Natural killer cell (primary cell): ENCODE measurements at regions not wholly inside any gene's neighbourhood (a gene's known extent, or its start where the extent isn't known, plus 50 kb on each side); places are given as distances from the start of the nearest gene placed in this dataset.

Experiments
- ATAC-seq, 3 donors: fragments of 150-1000 bp in 2 of 3; fragments of 200-7000 bp in 1 of 3; cut with Tn5 transposase; 1 replicate in 1 of 3; 2 replicates in 2 of 3; pipeline ENCODE4 v1.10.0; 2021; ENCODE audit warnings: mild to moderate bottlenecking in 2 of 3, moderate library complexity in 2 of 3
- DNase-seq, 2 donors: peaks; one replicate each; pipeline versions ENCODE4 v3.0.0 to v3.0.0-alpha.2; 2013 to 2021; ENCODE audit warnings: mixed read lengths in 1 of 2
- H3K27ac ChIP-seq: one replicate; pipeline ENCODE4 v1.5.1; 2013; ENCODE audit warnings: mild to moderate bottlenecking, low read length
- H3K27me3 ChIP-seq: one replicate; pipeline ENCODE4 v1.6.1; 2013; ENCODE audit warnings: low read length; ENCODE audit not compliant: control insufficient read depth, insufficient read depth
- H3K36me3 ChIP-seq: one replicate; pipeline ENCODE4 v1.6.1; 2013; ENCODE audit warnings: low read length; ENCODE audit not compliant: control insufficient read depth, insufficient read depth
- H3K4me1 ChIP-seq: one replicate; pipeline ENCODE4 v1.6.1; 2013; ENCODE audit warnings: low read length; ENCODE audit not compliant: control insufficient read depth, insufficient read depth
- H3K4me3 ChIP-seq: one replicate; pipeline ENCODE4 v1.5.1; 2013; ENCODE audit warnings: low read length
- H3K9me3 ChIP-seq: one replicate; pipeline ENCODE4 v1.6.1; 2013; ENCODE audit warnings: low read length; ENCODE audit not compliant: control insufficient read depth, insufficient read depth
- H3K27ac Mint-ChIP-seq, 2 donors: one replicate each; pipeline ENCODE4 v1.8.0; 2022; ENCODE audit warnings: mild to moderate bottlenecking in 2 of 2, mixed read lengths in 2 of 2, moderate library complexity in 1 of 2
- H3K27me3 Mint-ChIP-seq, 2 donors: one replicate each; pipeline ENCODE4 v1.8.0; 2022; ENCODE audit warnings: low read depth in 2 of 2, mixed read lengths in 2 of 2
- H3K36me3 Mint-ChIP-seq: one replicate; pipeline ENCODE4 v1.8.0; 2022; ENCODE audit warnings: mixed read lengths
- H3K4me1 Mint-ChIP-seq, 2 donors: one replicate each; pipeline ENCODE4 v1.8.0; 2022; ENCODE audit warnings: mixed read lengths in 2 of 2
- H3K4me3 Mint-ChIP-seq: one replicate; pipeline ENCODE4 v1.8.0; 2022; ENCODE audit warnings: mild to moderate bottlenecking, moderate library complexity, mixed read lengths
- H3K9me3 Mint-ChIP-seq, 2 donors: one replicate each; pipeline ENCODE4 v1.8.0; 2022; ENCODE audit warnings: mixed read lengths in 2 of 2
- WGBS: methylation state at CpG from one replicate; pipeline ENCODE4 v1.1.7; 2013; ENCODE audit warnings: missing lambda C conversion rate; ENCODE audit not compliant: insufficient coverage; 5-methylcytosine and 5-hydroxymethylcytosine counted together
- intact Hi-C: fragments of 100-400 bp; cut with micrococcal nuclease; formaldehyde crosslinking; loops from one replicate; pipeline ENCODE4 v1.14.2; 2022
- TF ChIP-seq, protein P1 (sequence below): fragments of 200-600 bp; IDR thresholded peaks from one replicate; pipeline ENCODE4 v1.8.0; 2022; ENCODE audit warnings: antibody characterized with exemption

DNA sequence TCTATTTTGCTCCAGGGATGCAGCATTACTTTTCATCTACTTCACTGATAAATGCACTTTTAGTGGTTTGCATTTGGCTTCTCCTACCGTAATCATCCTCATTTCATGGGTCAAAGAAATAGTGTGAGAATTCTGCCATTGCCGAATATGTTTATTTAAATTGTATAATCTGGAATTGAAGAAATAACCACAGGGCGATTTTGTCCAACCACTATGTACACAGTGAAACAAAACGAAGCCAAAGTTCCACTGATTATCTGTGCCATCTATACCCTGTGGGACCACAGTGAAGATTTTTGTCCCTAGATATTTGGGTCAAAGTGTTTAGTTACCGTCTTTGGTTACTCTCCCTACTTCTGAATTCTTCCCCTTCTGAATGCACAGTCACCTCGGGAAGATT, 888.6 kb upstream of the NRXN1 start:
- peaks cover 16 to 25% of the 10 kb centered on the region in 2 donors for H3K9me3 Mint-ChIP-seq

DNA sequence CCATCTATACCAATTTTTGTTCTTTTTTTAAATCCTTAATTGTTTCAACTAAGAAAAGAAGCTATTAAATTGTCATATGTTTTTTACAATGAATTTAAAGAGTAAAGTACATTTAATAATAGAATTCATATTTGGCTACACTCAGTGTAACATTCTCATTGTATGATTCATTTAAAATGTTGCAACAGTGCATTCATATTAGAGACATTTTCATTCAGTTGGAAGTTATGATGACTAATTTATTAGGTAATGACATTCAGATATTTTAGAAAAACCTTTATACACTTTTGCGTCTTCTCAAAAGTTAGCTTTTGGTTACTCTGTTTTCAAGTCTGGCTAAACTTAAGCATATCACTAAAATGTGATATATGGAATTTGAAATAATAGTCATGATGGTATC, 887.5 kb upstream of the NRXN1 start:
- H3K4me1 Mint-ChIP-seq = no peaks in the 10 kb centered on the region
- peaks cover 18 to 30% of the 10 kb centered on the region in 2 donors for H3K9me3 Mint-ChIP-seq
- Histone ChIP-seq H3K9me3 (no peaks in the 10 kb centered on the region), H3K4me1 (no peaks in the 10 kb centered on the region), H3K4me3 (no peak overlapping the region), H3K36me3 (no peaks in the 10 kb centered on the region), H3K27me3 (no peaks in the 10 kb centered on the region), H3K27ac (no peak overlapping the region)
- DNase-seq (no peak), ATAC-seq (no peak)
- H3K4me3 Mint-ChIP-seq = no peak overlapping the region
- no peak overlapping the region for H3K27ac Mint-ChIP-seq
- H3K27me3 Mint-ChIP-seq = no peaks in the 10 kb centered on the region
- H3K36me3 Mint-ChIP-seq = peaks cover 4% of the 10 kb centered on the region
- TF ChIP-seq, protein P1, sequence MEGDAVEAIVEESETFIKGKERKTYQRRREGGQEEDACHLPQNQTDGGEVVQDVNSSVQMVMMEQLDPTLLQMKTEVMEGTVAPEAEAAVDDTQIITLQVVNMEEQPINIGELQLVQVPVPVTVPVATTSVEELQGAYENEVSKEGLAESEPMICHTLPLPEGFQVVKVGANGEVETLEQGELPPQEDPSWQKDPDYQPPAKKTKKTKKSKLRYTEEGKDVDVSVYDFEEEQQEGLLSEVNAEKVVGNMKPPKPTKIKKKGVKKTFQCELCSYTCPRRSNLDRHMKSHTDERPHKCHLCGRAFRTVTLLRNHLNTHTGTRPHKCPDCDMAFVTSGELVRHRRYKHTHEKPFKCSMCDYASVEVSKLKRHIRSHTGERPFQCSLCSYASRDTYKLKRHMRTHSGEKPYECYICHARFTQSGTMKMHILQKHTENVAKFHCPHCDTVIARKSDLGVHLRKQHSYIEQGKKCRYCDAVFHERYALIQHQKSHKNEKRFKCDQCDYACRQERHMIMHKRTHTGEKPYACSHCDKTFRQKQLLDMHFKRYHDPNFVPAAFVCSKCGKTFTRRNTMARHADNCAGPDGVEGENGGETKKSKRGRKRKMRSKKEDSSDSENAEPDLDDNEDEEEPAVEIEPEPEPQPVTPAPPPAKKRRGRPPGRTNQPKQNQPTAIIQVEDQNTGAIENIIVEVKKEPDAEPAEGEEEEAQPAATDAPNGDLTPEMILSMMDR = no peak
- intact Hi-C loops = no loop called here
- no CpG with 5 or more reads among the region's 1 CpG for WGBS

More for the DNA sequence above, 888.6 kb upstream of the NRXN1 start:
- no peaks in the 10 kb centered on the region for H3K4me1 Mint-ChIP-seq
- H3K4me3 ChIP-seq = no peak overlapping the region
- H3K4me1 ChIP-seq = no peaks in the 10 kb centered on the region
- TF ChIP-seq, protein P1 = no peak
- no peaks in the 10 kb centered on the region for H3K36me3 ChIP-seq
- peaks cover 3% of the 10 kb centered on the region for H3K36me3 Mint-ChIP-seq
- WGBS = 78% methylated on average over 5 of the region's 6 CpGs
- ATAC-seq (no peak), DNase-seq (no peak)
- no peak overlapping the region for H3K27ac ChIP-seq
- H3K27ac Mint-ChIP-seq = no peak overlapping the region
- H3K9me3 ChIP-seq = peaks cover under 1% of the 10 kb centered on the region
- H3K27me3 Mint-ChIP-seq = no peaks in the 10 kb centered on the region
- H3K27me3 ChIP-seq = no peaks in the 10 kb centered on the region
- no peak overlapping the region for H3K4me3 Mint-ChIP-seq
- intact Hi-C loops = no loop called here

DNA sequence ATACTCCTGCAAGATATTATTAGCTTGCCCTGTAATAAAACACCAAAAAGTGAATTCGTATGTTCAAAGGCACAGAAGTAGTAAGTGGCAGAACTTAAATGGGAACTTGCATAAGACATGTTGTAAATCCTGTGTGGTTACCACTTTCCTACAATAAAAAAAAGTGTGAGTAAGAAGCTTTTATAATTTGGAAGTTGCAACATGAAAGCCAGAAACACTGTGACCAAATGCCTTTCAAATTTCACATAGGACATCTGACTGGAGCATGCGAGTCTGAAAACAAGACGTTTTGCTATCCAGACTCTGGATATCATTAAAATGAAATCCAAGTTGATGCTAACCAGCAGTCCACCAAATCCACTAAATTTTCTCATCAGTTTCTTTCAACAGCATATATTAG, 886.2 kb upstream of the NRXN1 start:
- Mint-ChIP-seq H3K36me3 (peaks cover 11% of the 10 kb centered on the region), H3K4me3 (no peak overlapping the region), H3K27me3 (no peaks in the 10 kb centered on the region), H3K27ac (no peak overlapping the region), H3K9me3 (peaks cover 22 to 40% of the 10 kb centered on the region in 2 donors), H3K4me1 (no peaks in the 10 kb centered on the region)
- Histone ChIP-seq H3K4me1 (no peaks in the 10 kb centered on the region), H3K9me3 (no peaks in the 10 kb centered on the region), H3K36me3 (no peaks in the 10 kb centered on the region), H3K27ac (no peak overlapping the region), H3K27me3 (no peaks in the 10 kb centered on the region), H3K4me3 (no peak overlapping the region)
- WGBS = 82% methylated on average over 2 of the region's 3 CpGs
- ATAC-seq (no peak), DNase-seq (no peak)
- intact Hi-C loops = no loop called here
- TF ChIP-seq, protein P1 = no peak

DNA sequence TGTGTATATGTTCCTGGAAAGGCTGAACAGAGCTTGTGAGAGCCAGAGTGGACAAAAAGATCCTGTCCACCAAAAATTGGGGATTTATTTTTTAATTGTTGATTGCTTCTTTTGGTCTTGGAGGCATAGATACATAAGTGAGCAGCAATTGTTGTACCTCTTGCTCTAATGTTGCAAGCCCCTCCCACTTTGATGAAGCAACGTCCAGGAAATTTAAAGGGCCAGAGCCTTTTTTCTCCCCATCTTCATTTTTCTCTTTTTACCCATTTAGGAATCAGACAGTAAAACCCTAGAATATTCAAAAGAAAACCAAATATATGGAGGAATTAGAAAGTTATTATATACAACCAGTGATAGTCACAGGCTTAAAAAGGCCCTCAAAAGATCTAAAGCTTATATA, 871.8 kb upstream of the NRXN1 start:
- peaks cover 13 to 17% of the 10 kb centered on the region in 2 donors for H3K9me3 Mint-ChIP-seq
- H3K36me3 Mint-ChIP-seq = peaks cover 12% of the 10 kb centered on the region
- intact Hi-C loops = no loop called here
- Histone ChIP-seq H3K4me1 (no peaks in the 10 kb centered on the region), H3K27ac (no peak overlapping the region), H3K27me3 (no peaks in the 10 kb centered on the region), H3K4me3 (no peak overlapping the region), H3K9me3 (no peaks in the 10 kb centered on the region), H3K36me3 (no peaks in the 10 kb centered on the region)
- TF ChIP-seq, protein P1 = no peak
- no peak overlapping the region for H3K27ac Mint-ChIP-seq
- ATAC-seq (no peak), DNase-seq (no peak)
- no peaks in the 10 kb centered on the region for H3K27me3 Mint-ChIP-seq
- WGBS = no CpG with 5 or more reads among the region's 1 CpG
- H3K4me1 Mint-ChIP-seq = no peaks in the 10 kb centered on the region
- H3K4me3 Mint-ChIP-seq = no peak overlapping the region
